ENCODE measurements at regions not wholly inside any gene's neighbourhood (a gene's known extent, or its start where the extent isn't known, plus 50 kb on each side); places are given as distances from the start of the nearest gene placed in this dataset.

- Histone ChIP-seq H3K9ac (ENCODE audit: low read length) (no peak overlapping the region), H3K9me3 (ENCODE audit: low read length) (no peaks in the 10 kb centered on the region), H3K4me3 (ENCODE audit: low read depth in 1 of 2, low read length in 2 of 2) (no peak overlapping the region), H3K27ac (ENCODE audit: low read depth, low read length) (no peak overlapping the region), H3K27me3 (ENCODE audit: control insufficient read depth in 1 of 2, insufficient read depth in 2 of 2, low read length in 2 of 2) (no peaks in the 10 kb centered on the region), H3K4me1 (ENCODE audit: insufficient read depth, low read length) (no peaks in the 10 kb centered on the region), H3K36me3 (ENCODE audit: insufficient read depth, low read length) (no peaks in the 10 kb centered on the region)
Measured at GRCh38 chr5:40383749-40384651, 295.7 kb upstream of the PTGER4 start.

GRCh38 chr5:40381676-40382363 is 297.9 kb upstream of the PTGER4 start:
- Histone ChIP-seq H3K4me3 (ENCODE audit: low read depth in 1 of 2, low read length in 2 of 2) (no peak overlapping the region), H3K36me3 (ENCODE audit: insufficient read depth, low read length) (no peaks in the 10 kb centered on the region), H3K27me3 (ENCODE audit: control insufficient read depth in 1 of 2, insufficient read depth in 2 of 2, low read length in 2 of 2) (no peaks in the 10 kb centered on the region), H3K9me3 (ENCODE audit: low read length) (no peaks in the 10 kb centered on the region), H3K9ac (ENCODE audit: low read length) (no peak overlapping the region), H3K27ac (ENCODE audit: low read depth, low read length) (no peak overlapping the region), H3K4me1 (ENCODE audit: insufficient read depth, low read length) (no peaks in the 10 kb centered on the region)

DNA sequence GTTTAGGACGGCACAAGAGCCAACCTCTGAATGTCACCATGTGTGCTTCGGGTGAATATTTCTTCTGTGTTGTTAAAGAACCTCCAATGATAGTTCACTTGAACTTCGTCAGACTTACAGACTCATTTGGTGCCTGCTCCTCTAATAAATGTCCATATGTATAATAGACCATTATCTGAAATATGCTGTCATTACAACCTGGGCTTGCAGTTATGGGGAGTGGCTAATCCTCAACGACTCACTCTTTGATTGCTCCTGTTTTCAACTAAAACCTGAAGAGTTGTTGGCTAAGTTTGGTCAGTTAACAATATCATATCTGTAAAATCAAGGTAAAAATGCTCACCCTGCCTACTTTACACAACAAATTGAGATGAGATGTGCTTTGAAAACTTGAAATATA is 298.7 kb upstream of the PTGER4 start:
- Histone ChIP-seq H3K36me3 (ENCODE audit: insufficient read depth, low read length) (no peaks in the 10 kb centered on the region), H3K4me1 (ENCODE audit: insufficient read depth, low read length) (no peaks in the 10 kb centered on the region), H3K9ac (ENCODE audit: low read length) (no peak overlapping the region), H3K27ac (ENCODE audit: low read depth, low read length) (no peak overlapping the region), H3K9me3 (ENCODE audit: low read length) (no peaks in the 10 kb centered on the region), H3K27me3 (ENCODE audit: control insufficient read depth in 1 of 2, insufficient read depth in 2 of 2, low read length in 2 of 2) (no peaks in the 10 kb centered on the region), H3K4me3 (ENCODE audit: low read depth in 1 of 2, low read length in 2 of 2) (no peak overlapping the region)

- Histone ChIP-seq H3K27me3 (ENCODE audit: control insufficient read depth in 1 of 2, insufficient read depth in 2 of 2, low read length in 2 of 2) (no peaks in the 10 kb centered on the region), H3K4me1 (ENCODE audit: insufficient read depth, low read length) (no peaks in the 10 kb centered on the region), H3K36me3 (ENCODE audit: insufficient read depth, low read length) (no peaks in the 10 kb centered on the region), H3K27ac (ENCODE audit: low read depth, low read length) (no peak overlapping the region), H3K9ac (ENCODE audit: low read length) (no peak overlapping the region), H3K4me3 (ENCODE audit: low read depth in 1 of 2, low read length in 2 of 2) (no peak overlapping the region), H3K9me3 (ENCODE audit: low read length) (no peaks in the 10 kb centered on the region)
Measured at GRCh38 chr5:40378396-40379177, 301.1 kb upstream of the PTGER4 start.

DNA sequence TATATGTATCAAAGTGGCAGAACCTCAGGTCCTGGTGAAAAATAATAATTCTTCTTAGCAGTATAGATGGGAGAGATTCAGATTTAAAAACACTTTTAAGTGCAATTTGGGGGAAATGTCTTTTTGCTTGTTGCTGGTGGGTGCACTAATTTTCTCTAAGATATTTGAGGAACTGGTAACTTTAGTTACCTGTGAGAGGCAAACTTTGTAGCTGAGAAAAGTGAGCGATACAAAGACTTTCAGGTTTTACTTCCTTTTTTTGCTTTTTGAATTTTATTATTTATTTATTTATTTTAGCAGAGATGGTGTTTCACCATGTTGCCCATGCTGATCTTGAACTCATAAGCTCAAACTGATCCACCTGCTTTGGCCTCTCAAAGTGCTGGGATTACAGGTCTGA is 303.1 kb upstream of the PTGER4 start:
- H3K4me1 ChIP-seq (ENCODE audit: insufficient read depth, low read length), result no peaks in the 10 kb centered on the region
- H3K4me3 ChIP-seq (ENCODE audit: low read depth in 1 of 2, low read length in 2 of 2), result no peak overlapping the region
- H3K27me3 ChIP-seq (ENCODE audit: control insufficient read depth in 1 of 2, insufficient read depth in 2 of 2, low read length in 2 of 2), result no peaks in the 10 kb centered on the region
- H3K36me3 ChIP-seq (ENCODE audit: insufficient read depth, low read length), result no peaks in the 10 kb centered on the region
- H3K9ac ChIP-seq (ENCODE audit: low read length), result no peak overlapping the region
- no peak overlapping the region for H3K27ac ChIP-seq (ENCODE audit: low read depth, low read length)
- no peaks in the 10 kb centered on the region for H3K9me3 ChIP-seq (ENCODE audit: low read length)

- Histone ChIP-seq H3K4me1 (ENCODE audit: insufficient read depth, low read length) (no peaks in the 10 kb centered on the region), H3K4me3 (ENCODE audit: low read depth in 1 of 2, low read length in 2 of 2) (no peak overlapping the region), H3K36me3 (ENCODE audit: insufficient read depth, low read length) (no peaks in the 10 kb centered on the region), H3K9ac (ENCODE audit: low read length) (no peak overlapping the region), H3K27me3 (ENCODE audit: control insufficient read depth in 1 of 2, insufficient read depth in 2 of 2, low read length in 2 of 2) (no peaks in the 10 kb centered on the region), H3K27ac (ENCODE audit: low read depth, low read length) (no peak overlapping the region), H3K9me3 (ENCODE audit: low read length) (peaks cover 7% of the 10 kb centered on the region)
Measured at GRCh38 chr5:40374853-40375252, 304.9 kb upstream of the PTGER4 start.

DNA sequence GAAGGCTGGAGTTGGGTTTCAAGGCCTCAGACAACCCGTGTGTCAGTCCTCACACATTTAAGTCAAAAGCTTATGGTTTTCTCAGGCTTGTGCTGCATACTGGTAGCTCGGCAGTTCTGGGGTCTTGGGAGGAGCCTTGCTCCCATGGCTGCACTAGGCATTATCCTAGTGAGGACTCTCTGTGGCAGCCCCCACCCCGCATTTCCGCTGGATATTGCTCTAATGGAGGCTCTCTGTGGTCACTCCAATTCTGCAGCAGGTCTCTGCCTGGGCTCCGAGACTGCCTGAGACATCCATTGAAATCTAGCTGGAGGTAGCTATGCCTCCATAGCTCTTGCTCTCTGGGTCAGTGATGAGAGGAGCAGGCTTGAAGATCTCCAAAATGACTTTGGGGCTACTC is 311.5 kb upstream of the PTGER4 start:
- Histone ChIP-seq H3K4me1 (ENCODE audit: insufficient read depth, low read length) (no peaks in the 10 kb centered on the region), H3K9ac (ENCODE audit: low read length) (no peak overlapping the region), H3K9me3 (ENCODE audit: low read length) (peaks cover 7% of the 10 kb centered on the region), H3K4me3 (ENCODE audit: low read depth in 1 of 2, low read length in 2 of 2) (no peak overlapping the region), H3K27ac (ENCODE audit: low read depth, low read length) (no peak overlapping the region), H3K27me3 (ENCODE audit: control insufficient read depth in 1 of 2, insufficient read depth in 2 of 2, low read length in 2 of 2) (no peaks in the 10 kb centered on the region), H3K36me3 (ENCODE audit: insufficient read depth, low read length) (no peaks in the 10 kb centered on the region)

DNA sequence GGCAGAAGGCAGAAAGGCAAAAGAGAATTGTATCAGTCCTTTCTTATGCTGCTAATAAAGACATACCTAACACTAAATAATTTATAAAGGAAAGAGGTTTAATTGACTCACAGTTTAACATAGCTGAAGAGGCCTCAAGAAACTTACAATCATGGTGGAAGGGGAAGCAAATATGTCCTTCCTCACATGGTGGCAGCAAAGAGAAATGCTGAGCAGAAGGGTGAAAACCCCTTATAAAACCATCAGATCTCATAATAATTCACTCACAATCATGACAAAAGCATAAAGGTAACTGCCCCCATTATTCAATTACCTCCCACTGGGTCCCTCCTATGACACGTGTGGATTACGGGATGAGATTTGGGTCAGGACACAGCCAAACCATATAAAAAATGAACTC is 312.5 kb upstream of the PTGER4 start:
- Histone ChIP-seq H3K4me1 (ENCODE audit: insufficient read depth, low read length) (no peaks in the 10 kb centered on the region), H3K27ac (ENCODE audit: low read depth, low read length) (no peak overlapping the region), H3K36me3 (ENCODE audit: insufficient read depth, low read length) (no peaks in the 10 kb centered on the region), H3K27me3 (ENCODE audit: control insufficient read depth in 1 of 2, insufficient read depth in 2 of 2, low read length in 2 of 2) (no peaks in the 10 kb centered on the region), H3K4me3 (ENCODE audit: low read depth in 1 of 2, low read length in 2 of 2) (no peak overlapping the region), H3K9ac (ENCODE audit: low read length) (no peak overlapping the region), H3K9me3 (ENCODE audit: low read length) (peaks cover 7% of the 10 kb centered on the region)

GRCh38 chr5:40365342-40366330 is 314.1 kb upstream of the PTGER4 start:
- Histone ChIP-seq H3K4me3 (ENCODE audit: low read depth in 1 of 2, low read length in 2 of 2) (no peak overlapping the region), H3K9ac (ENCODE audit: low read length) (no peak overlapping the region), H3K27ac (ENCODE audit: low read depth, low read length) (no peak overlapping the region), H3K4me1 (ENCODE audit: insufficient read depth, low read length) (no peaks in the 10 kb centered on the region), H3K27me3 (ENCODE audit: control insufficient read depth in 1 of 2, insufficient read depth in 2 of 2, low read length in 2 of 2) (no peaks in the 10 kb centered on the region), H3K36me3 (ENCODE audit: insufficient read depth, low read length) (no peaks in the 10 kb centered on the region), H3K9me3 (ENCODE audit: low read length) (peaks cover 2% of the 10 kb centered on the region)

DNA sequence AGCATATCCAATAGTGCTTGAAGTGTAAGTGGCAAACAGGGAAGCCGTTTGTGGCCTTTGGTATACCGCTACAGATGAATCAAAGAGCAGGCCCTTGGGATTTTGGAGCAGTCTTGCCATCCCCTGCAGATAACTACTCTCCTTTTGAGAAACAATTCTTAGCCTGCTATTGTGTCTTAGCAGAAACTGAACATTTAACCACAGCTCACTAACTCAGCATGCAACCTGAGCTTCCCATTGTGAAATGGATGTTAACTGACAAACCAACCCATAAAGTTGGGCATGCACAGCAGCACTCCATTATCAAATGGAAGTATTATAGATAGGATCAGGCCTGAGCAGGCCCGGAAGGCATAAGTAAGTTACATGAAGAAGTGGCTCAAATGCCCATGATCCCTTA is 315.3 kb upstream of the PTGER4 start:
- Histone ChIP-seq H3K27ac (ENCODE audit: low read depth, low read length) (no peak overlapping the region), H3K4me3 (ENCODE audit: low read depth in 1 of 2, low read length in 2 of 2) (no peak overlapping the region)

More for the DNA sequence above, 315.3 kb upstream of the PTGER4 start:
- no peaks in the 10 kb centered on the region for H3K4me1 ChIP-seq (ENCODE audit: insufficient read depth, low read length)
- no peaks in the 10 kb centered on the region for H3K27me3 ChIP-seq (ENCODE audit: control insufficient read depth in 1 of 2, insufficient read depth in 2 of 2, low read length in 2 of 2)
- H3K36me3 ChIP-seq (ENCODE audit: insufficient read depth, low read length), result no peaks in the 10 kb centered on the region
- no peak overlapping the region for H3K9ac ChIP-seq (ENCODE audit: low read length)
- no peaks in the 10 kb centered on the region for H3K9me3 ChIP-seq (ENCODE audit: low read length)
